ENCODE measurements at regions not wholly inside any gene's neighbourhood (a gene's known extent, or its start where the extent isn't known, plus 50 kb on each side); places are given as distances from the start of the nearest gene placed in this dataset.

DNA sequence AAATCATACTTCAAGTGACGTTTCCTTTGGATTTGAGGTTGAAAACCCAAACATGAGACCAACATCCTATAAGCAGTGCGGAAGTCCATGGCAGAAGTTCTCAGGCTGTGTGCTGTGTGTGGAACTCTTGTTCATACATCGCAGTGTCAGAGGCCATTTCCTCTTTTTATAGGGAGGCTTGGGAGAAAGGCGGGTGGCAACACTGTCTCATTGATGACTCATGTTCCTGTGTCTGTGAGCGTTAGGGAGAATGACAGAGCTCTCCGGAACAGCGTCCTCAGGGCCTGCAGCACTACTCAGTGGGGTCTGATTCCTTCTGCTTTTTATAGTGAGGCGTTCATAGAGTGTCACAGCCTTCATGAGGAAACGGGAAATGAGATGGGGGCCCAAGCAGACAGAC is 98.8 kb upstream of the BASP1 start (continued):
- TF ChIP-seq ZNF695 (CRISPR knock-in tag; IDR thresholded peaks at IDR 0.05) = no peak
- TF ChIP-seq PTTG1 (tag; IDR thresholded peaks at IDR 0.05; ENCODE audit: low read depth) = no peak
- no peak for TF ChIP-seq XRCC3 (IDR thresholded peaks at IDR 0.05)
- TF ChIP-seq, protein P1, sequence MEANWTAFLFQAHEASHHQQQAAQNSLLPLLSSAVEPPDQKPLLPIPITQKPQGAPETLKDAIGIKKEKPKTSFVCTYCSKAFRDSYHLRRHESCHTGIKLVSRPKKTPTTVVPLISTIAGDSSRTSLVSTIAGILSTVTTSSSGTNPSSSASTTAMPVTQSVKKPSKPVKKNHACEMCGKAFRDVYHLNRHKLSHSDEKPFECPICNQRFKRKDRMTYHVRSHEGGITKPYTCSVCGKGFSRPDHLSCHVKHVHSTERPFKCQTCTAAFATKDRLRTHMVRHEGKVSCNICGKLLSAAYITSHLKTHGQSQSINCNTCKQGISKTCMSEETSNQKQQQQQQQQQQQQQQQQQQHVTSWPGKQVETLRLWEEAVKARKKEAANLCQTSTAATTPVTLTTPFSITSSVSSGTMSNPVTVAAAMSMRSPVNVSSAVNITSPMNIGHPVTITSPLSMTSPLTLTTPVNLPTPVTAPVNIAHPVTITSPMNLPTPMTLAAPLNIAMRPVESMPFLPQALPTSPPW (CRISPR knock-in tag; IDR thresholded peaks at IDR 0.05) = peak; percentile 33; the same call in 1 of the 2 replicates
- no peak for TF ChIP-seq ZNF696 (CRISPR knock-in tag; conservative IDR thresholded peaks at IDR 0.05)
- TF ChIP-seq CCAR2 (IDR thresholded peaks at IDR 0.05; ENCODE audit: low read depth, low read length) = no peak
- no peak for TF ChIP-seq ZBTB17 (CRISPR knock-in tag; IDR thresholded peaks at IDR 0.05)
- TF ChIP-seq SMARCA4 (IDR thresholded peaks at IDR 0.05) = peak; percentile 42; the same call in 1 of the 2 replicates
- TF ChIP-seq MEIS2 (IDR thresholded peaks at IDR 0.05; ENCODE audit: partially characterized antibody) = peak; percentile 20
- TF ChIP-seq, protein P2, sequence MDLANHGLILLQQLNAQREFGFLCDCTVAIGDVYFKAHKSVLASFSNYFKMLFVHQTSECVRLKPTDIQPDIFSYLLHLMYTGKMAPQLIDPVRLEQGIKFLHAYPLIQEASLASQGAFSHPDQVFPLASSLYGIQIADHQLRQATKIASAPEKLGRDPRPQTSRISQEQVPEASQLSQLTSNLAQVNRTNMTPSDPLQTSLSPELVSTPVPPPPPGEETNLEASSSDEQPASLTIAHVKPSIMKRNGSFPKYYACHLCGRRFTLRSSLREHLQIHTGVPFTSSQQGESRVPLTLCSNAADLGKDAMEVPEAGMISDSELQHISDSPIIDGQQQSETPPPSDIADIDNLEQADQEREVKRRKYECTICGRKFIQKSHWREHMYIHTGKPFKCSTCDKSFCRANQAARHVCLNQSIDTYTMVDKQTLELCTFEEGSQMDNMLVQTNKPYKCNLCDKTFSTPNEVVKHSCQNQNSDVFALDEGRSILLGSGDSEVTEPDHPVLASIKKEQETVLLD (IDR thresholded peaks at IDR 0.05) = no peak
- no peak for TF ChIP-seq ZNF778 (CRISPR knock-in tag; IDR thresholded peaks at IDR 0.05)
- 0 out of 2 replicates have a peak, but pooled peaks have one; percentile 51 for TF ChIP-seq SMARCC2 (IDR thresholded peaks at IDR 0.05; ENCODE audit: low read depth)
- peak; percentile 45; the same call in 1 of the 2 replicates for TF ChIP-seq ARID1B (IDR thresholded peaks at IDR 0.05)
- peak; percentile 26; the same call in 1 of the 2 replicates for TF ChIP-seq MAFF (IDR thresholded peaks at IDR 0.05; ENCODE audit: low read length)
- TF ChIP-seq CC2D1A (IDR thresholded peaks at IDR 0.05) = no peak
- TF ChIP-seq, protein P3, sequence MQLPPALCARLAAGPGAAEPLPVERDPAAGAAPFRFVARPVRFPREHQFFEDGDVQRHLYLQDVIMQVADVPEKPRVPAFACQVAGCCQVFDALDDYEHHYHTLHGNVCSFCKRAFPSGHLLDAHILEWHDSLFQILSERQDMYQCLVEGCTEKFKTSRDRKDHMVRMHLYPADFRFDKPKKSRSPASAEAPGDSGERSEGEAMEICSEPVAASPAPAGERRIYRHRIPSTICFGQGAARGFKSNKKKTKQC (CRISPR knock-in tag; IDR thresholded peaks at IDR 0.05) = no peak
- no peak for TF ChIP-seq CXXC5 (CRISPR knock-in tag; IDR thresholded peaks at IDR 0.05)
- TF ChIP-seq ZNF699 (CRISPR knock-in tag; IDR thresholded peaks at IDR 0.05; ENCODE audit: insufficient replicate concordance) = no peak
- no peak for TF ChIP-seq HNRNPLL (IDR thresholded peaks at IDR 0.05; ENCODE audit: low read depth, low read length, poor library complexity, severe bottlenecking)
- peak; percentile 58 for TF ChIP-seq C11orf30 (IDR thresholded peaks at IDR 0.05; ENCODE audit: low read depth)
- TF ChIP-seq, protein P4, sequence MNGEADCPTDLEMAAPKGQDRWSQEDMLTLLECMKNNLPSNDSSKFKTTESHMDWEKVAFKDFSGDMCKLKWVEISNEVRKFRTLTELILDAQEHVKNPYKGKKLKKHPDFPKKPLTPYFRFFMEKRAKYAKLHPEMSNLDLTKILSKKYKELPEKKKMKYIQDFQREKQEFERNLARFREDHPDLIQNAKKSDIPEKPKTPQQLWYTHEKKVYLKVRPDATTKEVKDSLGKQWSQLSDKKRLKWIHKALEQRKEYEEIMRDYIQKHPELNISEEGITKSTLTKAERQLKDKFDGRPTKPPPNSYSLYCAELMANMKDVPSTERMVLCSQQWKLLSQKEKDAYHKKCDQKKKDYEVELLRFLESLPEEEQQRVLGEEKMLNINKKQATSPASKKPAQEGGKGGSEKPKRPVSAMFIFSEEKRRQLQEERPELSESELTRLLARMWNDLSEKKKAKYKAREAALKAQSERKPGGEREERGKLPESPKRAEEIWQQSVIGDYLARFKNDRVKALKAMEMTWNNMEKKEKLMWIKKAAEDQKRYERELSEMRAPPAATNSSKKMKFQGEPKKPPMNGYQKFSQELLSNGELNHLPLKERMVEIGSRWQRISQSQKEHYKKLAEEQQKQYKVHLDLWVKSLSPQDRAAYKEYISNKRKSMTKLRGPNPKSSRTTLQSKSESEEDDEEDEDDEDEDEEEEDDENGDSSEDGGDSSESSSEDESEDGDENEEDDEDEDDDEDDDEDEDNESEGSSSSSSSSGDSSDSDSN (IDR thresholded peaks at IDR 0.05; ENCODE audit: borderline replicate concordance in 1 of 2, low read depth in 2 of 2, low read length in 2 of 2) = no peak
- no peak for TF ChIP-seq HDAC3 (IDR thresholded peaks at IDR 0.05; ENCODE audit: borderline replicate concordance, partially characterized antibody)
- peak; percentile 82 for TF ChIP-seq JUNB (CRISPR knock-in tag; conservative IDR thresholded peaks at IDR 0.05)
- TF ChIP-seq, protein P5, sequence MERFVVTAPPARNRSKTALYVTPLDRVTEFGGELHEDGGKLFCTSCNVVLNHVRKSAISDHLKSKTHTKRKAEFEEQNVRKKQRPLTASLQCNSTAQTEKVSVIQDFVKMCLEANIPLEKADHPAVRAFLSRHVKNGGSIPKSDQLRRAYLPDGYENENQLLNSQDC (CRISPR knock-in tag; IDR thresholded peaks at IDR 0.05) = no peak
- no peak for TF ChIP-seq NR1H2 (CRISPR knock-in tag; IDR thresholded peaks at IDR 0.05)
- no peak for TF ChIP-seq SRSF1 (IDR thresholded peaks at IDR 0.05; ENCODE audit: low read depth, low read length)
